ENCODE measurements at regions not wholly inside any gene's neighbourhood (a gene's known extent, or its start where the extent isn't known, plus 50 kb on each side); places are given as distances from the start of the nearest gene placed in this dataset.
"Not testable (repeated sequence)": the region's sequence is repeated elsewhere in the genome, so short reads cannot be mapped to it uniquely, and the experiment has no call there.

GRCh38 chr2:16720737-16721136 is 55.1 kb upstream of the CYRIA start:
- RAD21 ChIA-PET (ENCODE audit: low non-redundant PET in 1 of 2, low total read pairs in 2 of 2, uncharacterized antibody in 2 of 2, unreplicated experiment in 2 of 2); intact Hi-C loops (cut with micrococcal nuclease); H3K4me1 ChIP-seq (ENCODE audit: control insufficient read depth in 1 of 2, insufficient read depth in 2 of 2, low read length in 2 of 2): not testable (repeated sequence)

GRCh38 chr2:16719485-16719808 is 53.8 kb upstream of the CYRIA start:
- CTCF ChIA-PET = no interaction called here

More at GRCh38 chr2:16720737-16721136, 55.1 kb upstream of the CYRIA start:
- BruUV-seq (replicated peaks); H3K9ac ChIP-seq (ENCODE audit: low read length); H2AFZ ChIP-seq (ENCODE audit: low read depth, low read length, poor library complexity, severe bottlenecking); CTCF ChIA-PET; H3K36me3 ChIP-seq (ENCODE audit: control insufficient read depth in 1 of 2, insufficient read depth in 2 of 2, low read length in 2 of 2); H3K4me3 ChIP-seq (replicated peaks in 1 of 2; ENCODE audit: low read depth in 1 of 2, low read length in 2 of 2); ATAC-seq; DNase-seq (ENCODE audit: low read depth, low spot score); H3K9me2 ChIP-seq (ENCODE audit: insufficient read depth); H4K20me1 ChIP-seq (ENCODE audit: insufficient read depth); H3K27ac ChIP-seq (ENCODE audit: low read depth, low read length); H3K79me2 ChIP-seq (ENCODE audit: insufficient read depth, low read length); H3K4me2 ChIP-seq (ENCODE audit: low read length); POLR2A ChIA-PET; H3K9me3 ChIP-seq (ENCODE audit: control insufficient read depth in 1 of 2, insufficient read depth in 1 of 2, low read depth in 1 of 2, low read length in 2 of 2): not testable (repeated sequence)
- peaks cover 15% of the 10 kb centered on the region for H3K27me3 ChIP-seq (ENCODE audit: insufficient read depth, low read length)

More at GRCh38 chr2:16719485-16719808, 53.8 kb upstream of the CYRIA start:
- H3K4me1 ChIP-seq (ENCODE audit: control insufficient read depth in 1 of 2, insufficient read depth in 2 of 2, low read length in 2 of 2) = no peaks in the 10 kb centered on the region
- ChIA-PET RAD21 (ENCODE audit: low non-redundant PET in 1 of 2, low total read pairs in 2 of 2, uncharacterized antibody in 2 of 2, unreplicated experiment in 2 of 2) (no interaction called here), POLR2A (no interaction called here)
- no peak overlapping the region for H3K27ac ChIP-seq (ENCODE audit: low read depth, low read length)
- DNase-seq (ENCODE audit: low read depth, low spot score) = no peak
- no peak overlapping the region for H2AFZ ChIP-seq (ENCODE audit: low read depth, low read length, poor library complexity, severe bottlenecking)
- no peaks in the 10 kb centered on the region for H3K36me3 ChIP-seq (ENCODE audit: control insufficient read depth in 1 of 2, insufficient read depth in 2 of 2, low read length in 2 of 2)
- H3K9ac ChIP-seq (ENCODE audit: low read length) = no peak overlapping the region
- no peaks in the 10 kb centered on the region for H4K20me1 ChIP-seq (ENCODE audit: insufficient read depth)
- H3K9me2 ChIP-seq (ENCODE audit: insufficient read depth) = no peaks in the 10 kb centered on the region
- TF ChIP-seq CTCF (IDR thresholded peaks at IDR 0.05 in 2 of 3, conservative IDR thresholded peaks at IDR 0.05 in 1 of 3; ENCODE audit: borderline replicate concordance in 1 of 3, insufficient read depth in 1 of 3, low read depth in 2 of 3, low read length in 2 of 3) (no peak), ZFX (IDR thresholded peaks at IDR 0.05) (no peak), ZBTB33 (IDR thresholded peaks at IDR 0.05; ENCODE audit: extremely low read depth, insufficient replicate concordance, low read length) (no peak), JUND (IDR thresholded peaks at IDR 0.05) (no peak), POLR2AphosphoS5 (IDR thresholded peaks at IDR 0.05; ENCODE audit: low read depth, low read length) (no peak), FOSL1 (IDR thresholded peaks at IDR 0.05; ENCODE audit: low read depth) (no peak), MAX (IDR thresholded peaks at IDR 0.05) (no peak), EGR1 (IDR thresholded peaks at IDR 0.05; ENCODE audit: low read depth) (no peak), YY1 (IDR thresholded peaks at IDR 0.05; ENCODE audit: extremely low read depth, insufficient replicate concordance, low read depth, low read length) (no peak), POLR2A (IDR thresholded peaks at IDR 0.05; ENCODE audit: borderline replicate concordance, extremely low read depth, insufficient read depth, insufficient read length) (no peak), TCF7L2 (IDR thresholded peaks at IDR 0.05; ENCODE audit: borderline replicate concordance, extremely low read depth, insufficient read depth, insufficient read length) (no peak), EZH2phosphoT487 (IDR thresholded peaks at IDR 0.05; ENCODE audit: borderline replicate concordance) (no peak), SP1 (IDR thresholded peaks at IDR 0.05; ENCODE audit: low read depth) (no peak), CEBPB (IDR thresholded peaks at IDR 0.05; ENCODE audit: low read depth) (no peak), EZH2 (IDR thresholded peaks at IDR 0.05) (no peak), CBX3 (IDR thresholded peaks at IDR 0.05; ENCODE audit: low read depth) (no peak), ZNF274 (IDR thresholded peaks at IDR 0.05; ENCODE audit: low read depth, low read length) (no peak), ATF3 (IDR thresholded peaks at IDR 0.05) (no peak)
- intact Hi-C loops (cut with micrococcal nuclease) = no loop called here
- H3K27me3 ChIP-seq (ENCODE audit: insufficient read depth, low read length) = peaks cover 23% of the 10 kb centered on the region
- no peak overlapping the region for H3K4me2 ChIP-seq (ENCODE audit: low read length)
- no peak overlapping the region for H3K4me3 ChIP-seq (replicated peaks in 1 of 2; ENCODE audit: low read depth in 1 of 2, low read length in 2 of 2)
- no peaks in the 10 kb centered on the region for H3K79me2 ChIP-seq (ENCODE audit: insufficient read depth, low read length)
- no peak for ATAC-seq
- no TSS peak for BruUV-seq (replicated peaks)
- no peaks in the 10 kb centered on the region for H3K9me3 ChIP-seq (ENCODE audit: control insufficient read depth in 1 of 2, insufficient read depth in 1 of 2, low read depth in 1 of 2, low read length in 2 of 2)

Data from HCT116 (cell line).